IMR-90 (cell line): ENCODE measurements at regions not wholly inside any gene's neighbourhood (a gene's known extent, or its start where the extent isn't known, plus 50 kb on each side); places are given as distances from the start of the nearest gene placed in this dataset.

ENCODE experiments used
- ATAC-seq: fragments of 200-7000 bp; cut with Tn5 transposase; 2 replicates; pipeline ENCODE4 v1.9.1; 2020; ENCODE audit warnings: low read depth, mild to moderate bottlenecking, moderate library complexity
- BruUV-seq: library from RNA; stranded (reverse); fragments of 400-500 nt; replicated peaks from 2 replicates; lab custom pipeline; 2021; lab: Mats Ljungman, UMichigan
- CTCF ChIA-PET: fragments of 300-600 bp; formaldehyde crosslinking; extraction: SDS; loops from one replicate; lab custom pipeline; 2021; ENCODE audit warnings: antibody characterized with exemption; lab: Yijun Ruan, JAX
- POLR2A ChIA-PET: fragments of 300-600 bp; sonication (Branson Sonifier 250); formaldehyde crosslinking; loops from one replicate; lab custom pipeline; 2022; ENCODE audit warnings: antibody characterized with exemption; ENCODE audit not compliant: unreplicated experiment; lab: Charles Lee
- DNase-seq: peaks from one replicate; pipeline ENCODE4 v3.0.0; 2013
- H2AFZ ChIP-seq: replicated peaks from 2 replicates; pipeline ENCODE3; 2013; ENCODE audit warnings: low read length, mild to moderate bottlenecking; ENCODE audit not compliant: poor library complexity
- H2AK5ac ChIP-seq: 2 replicates; pipeline ENCODE4 v1.6.1; 2013; ENCODE audit warnings: low read depth, low read length, inconsistent platforms
- H2AK9ac ChIP-seq: replicated peaks from 2 replicates; pipeline ENCODE3; 2013; ENCODE audit warnings: mild to moderate bottlenecking, low read depth, low read length, moderate library complexity; ENCODE audit not compliant: poor library complexity
- H2BK120ac ChIP-seq: 2 replicates; pipeline ENCODE4 v1.6.1; 2013; ENCODE audit warnings: low read depth, low read length, inconsistent platforms
- H2BK15ac ChIP-seq: 3 replicates; pipeline ENCODE4 v1.6.1; 2013; ENCODE audit warnings: low read depth, low read length, inconsistent platforms
- H2BK20ac ChIP-seq: 2 replicates; pipeline ENCODE4 v1.6.1; 2013; ENCODE audit warnings: low read depth, mild to moderate bottlenecking, inconsistent platforms, low read length, moderate library complexity
- H2BK5ac ChIP-seq: 2 replicates; pipeline ENCODE4 v1.6.1; 2013; ENCODE audit warnings: mild to moderate bottlenecking, low read depth, low read length, inconsistent platforms; ENCODE audit not compliant: poor library complexity, severe bottlenecking
- H3K14ac ChIP-seq: replicated peaks from 2 replicates; pipeline ENCODE4 v1.6.1; 2013; ENCODE audit warnings: low read depth, low read length, inconsistent platforms
- H3K18ac ChIP-seq: 2 replicates; pipeline ENCODE4 v1.6.1; 2013; ENCODE audit warnings: low read depth, low read length, control low read depth
- H3K23ac ChIP-seq: 2 replicates; pipeline ENCODE4 v1.6.1; 2013; ENCODE audit warnings: low read depth, low read length, inconsistent platforms
- H3K27ac ChIP-seq: 2 replicates; pipeline ENCODE4 v1.5.1; 2013; ENCODE audit warnings: mild to moderate bottlenecking, control low read depth, low read length; ENCODE audit not compliant: insufficient read depth
- H3K27me3 ChIP-seq: 2 replicates; pipeline ENCODE4 v1.6.1; 2013; ENCODE audit warnings: low read length; ENCODE audit not compliant: control insufficient read depth, insufficient read depth
- H3K36me3 ChIP-seq: 2 replicates; pipeline ENCODE4 v1.6.1; 2013; ENCODE audit warnings: low read length, mixed read lengths; ENCODE audit not compliant: control insufficient read depth, insufficient read depth
- H3K4ac ChIP-seq: 2 replicates; pipeline ENCODE4 v1.6.1; 2013; ENCODE audit warnings: low read depth, low read length, inconsistent platforms
- H3K4me1 ChIP-seq: 2 replicates; pipeline ENCODE4 v1.6.1; 2013; ENCODE audit warnings: low read length, mixed read lengths; ENCODE audit not compliant: control insufficient read depth, insufficient read depth
- H3K4me2 ChIP-seq: 2 replicates; pipeline ENCODE4 v1.6.1; 2013; ENCODE audit warnings: low read depth, mild to moderate bottlenecking, control low read depth, low read length, moderate library complexity
- H3K4me3 ChIP-seq: 2 replicates; pipeline ENCODE4 v1.5.1; 2013; ENCODE audit warnings: low read depth, mild to moderate bottlenecking, control low read depth, low read length, moderate library complexity; ENCODE audit not compliant: insufficient read depth
- H3K56ac ChIP-seq: 2 replicates; pipeline ENCODE4 v1.6.1; 2013; ENCODE audit warnings: low read length, inconsistent platforms; ENCODE audit not compliant: insufficient read depth; ENCODE audit errors: extremely low read depth
- H3K79me1 ChIP-seq, 2 experiments: 2 replicates each; pipeline ENCODE4 v1.6.1; 2013; ENCODE audit warnings: low read length in 2 of 2, inconsistent platforms in 1 of 2, low read depth in 1 of 2
- H3K9ac ChIP-seq: 2 replicates; pipeline ENCODE4 v1.6.1; 2013; ENCODE audit warnings: low read depth, low read length, control low read depth
- H3K9me1 ChIP-seq: 2 replicates; pipeline ENCODE4 v1.6.1; 2013; ENCODE audit warnings: low read length, inconsistent platforms; ENCODE audit not compliant: insufficient read depth
- H3K9me3 ChIP-seq: 2 replicates; pipeline ENCODE4 v1.6.1; 2013; ENCODE audit warnings: low read length; ENCODE audit not compliant: control insufficient read depth, insufficient read depth
- H4K20me1 ChIP-seq: 2 replicates; pipeline ENCODE4 v1.6.1; 2013; ENCODE audit warnings: low read length, inconsistent platforms; ENCODE audit not compliant: insufficient read depth
- H4K5ac ChIP-seq: 2 replicates; pipeline ENCODE4 v1.6.1; 2013; ENCODE audit warnings: mild to moderate bottlenecking, low read depth, low read length, control low read depth
- H4K8ac ChIP-seq, 2 experiments: 2 replicates each; pipeline ENCODE4 v1.6.1; 2013; ENCODE audit warnings: low read depth in 2 of 2, low read length in 2 of 2, control low read depth in 1 of 2, inconsistent platforms in 1 of 2
- H4K91ac ChIP-seq: 2 replicates; pipeline ENCODE4 v1.6.1; 2013; ENCODE audit warnings: low read depth, low read length, inconsistent platforms; ENCODE audit not compliant: insufficient read depth
- BHLHE40 ChIP-seq: fragments of 150-350 bp; IDR thresholded peaks from 2 replicates; pipeline ENCODE4 v1.6.1; 2016; ENCODE audit warnings: mild to moderate bottlenecking, low read depth, low read length
- CEBPB ChIP-seq: IDR thresholded peaks from 2 replicates; pipeline ENCODE4 v1.6.1; 2012; ENCODE audit warnings: low read depth, low read length, improper control_type of control experiment
- CHD1 ChIP-seq: IDR thresholded peaks from 2 replicates; pipeline ENCODE4 v1.6.1; 2012; ENCODE audit warnings: low read depth, low read length, improper control_type of control experiment
- CTCF ChIP-seq: conservative IDR thresholded peaks from 2 replicates; pipeline ENCODE4 v1.5.1; 2012; ENCODE audit warnings: mild to moderate bottlenecking, low read depth, low read length, improper control_type of control experiment
- ELK1 ChIP-seq: fragments of 150-350 bp; IDR thresholded peaks from 2 replicates; pipeline ENCODE4 v1.6.1; 2016; ENCODE audit warnings: low read depth, mild to moderate bottlenecking, low read length, moderate library complexity, borderline replicate concordance
- FOS ChIP-seq: fragments of 150-350 bp; IDR thresholded peaks from 2 replicates; pipeline ENCODE4 v1.6.1; 2016; ENCODE audit warnings: low read depth, low read length
- MAFK ChIP-seq: IDR thresholded peaks from 2 replicates; pipeline ENCODE4 v1.6.1; 2012; ENCODE audit warnings: low read depth, low read length, improper control_type of control experiment
- MAZ ChIP-seq: IDR thresholded peaks from 2 replicates; pipeline ENCODE4 v1.6.1; 2012; ENCODE audit warnings: low read depth, mild to moderate bottlenecking, low read length, improper control_type of control experiment, moderate library complexity, borderline replicate concordance
- MXI1 ChIP-seq: IDR thresholded peaks from 2 replicates; pipeline ENCODE4 v1.6.1; 2012; ENCODE audit warnings: low read depth, mild to moderate bottlenecking, low read length, moderate library complexity, borderline replicate concordance
- NFE2L2 ChIP-seq: fragments of 150-350 bp; IDR thresholded peaks from 2 replicates; pipeline ENCODE4 v1.6.1; 2016; ENCODE audit warnings: low read depth, mild to moderate bottlenecking, low read length
- POLR2A ChIP-seq: IDR thresholded peaks from 2 replicates; pipeline ENCODE4 v1.6.1; 2012; ENCODE audit warnings: mild to moderate bottlenecking, low read depth, low read length
- RAD21 ChIP-seq: IDR thresholded peaks from 2 replicates; pipeline ENCODE4 v1.6.1; 2012; ENCODE audit warnings: low read length, improper control_type of control experiment
- RCOR1 ChIP-seq: IDR thresholded peaks from 2 replicates; pipeline ENCODE4 v1.6.1; 2012; ENCODE audit warnings: mild to moderate bottlenecking, low read length, improper control_type of control experiment; ENCODE audit not compliant: insufficient replicate concordance
- RFX5 ChIP-seq: IDR thresholded peaks from 2 replicates; pipeline ENCODE4 v1.8.0; 2012; ENCODE audit warnings: low read depth, mild to moderate bottlenecking, low read length, moderate library complexity
- SMC3 ChIP-seq: fragments of 150-350 bp; IDR thresholded peaks from 2 replicates; pipeline ENCODE4 v1.6.1; 2016; ENCODE audit warnings: low read depth, mild to moderate bottlenecking, antibody characterized with exemption, low read length, moderate library complexity
- USF2 ChIP-seq: fragments of 150-350 bp; IDR thresholded peaks from 2 replicates; pipeline ENCODE4 v1.6.1; 2017; ENCODE audit warnings: mild to moderate bottlenecking, antibody characterized with exemption, low read length, low read depth
- WGBS, 2 experiments: methylation state at CpG; one replicate each; pipeline versions ENCODE4 v1.1.5 to v1.1.7; 2013; ENCODE audit warnings: missing lambda C conversion rate in 2 of 2; ENCODE audit not compliant: insufficient read length in 1 of 2; ENCODE audit errors: extremely low coverage in 2 of 2; 5-methylcytosine and 5-hydroxymethylcytosine counted together
- dilution Hi-C: fragments of 300-500 bp; cut with HindIII; formaldehyde crosslinking; loops from one replicate; pipeline ENCODE4 v1.14.3; 2018; ENCODE audit warnings: low sequenced_read_pairs; ENCODE audit not compliant: unreplicated experiment
- in situ Hi-C: fragments of 300-500 bp; cut with MboI; formaldehyde crosslinking; loops from 3 replicates; pipeline ENCODE4 v1.14.3; 2019; ENCODE audit warnings: low sequenced_read_pairs, inconsistent platforms, mixed read lengths
- intact Hi-C: fragments of 100-400 bp; cut with micrococcal nuclease; formaldehyde crosslinking; loops from 2 replicates; pipeline ENCODE4 v1.10.0; 2022

GRCh38 chr2:177029901-177030300 lies 182.7 kb upstream of the HNRNPA3 start:
- no peak for TF ChIP-seq MAZ
- TF ChIP-seq POLR2A, result no peak
- no peak for TF ChIP-seq RCOR1
- no peak for TF ChIP-seq MXI1
- TF ChIP-seq MAFK, result no peak
- no peak for TF ChIP-seq BHLHE40
- no peak for TF ChIP-seq CEBPB
- no peak for TF ChIP-seq FOS
- TF ChIP-seq CHD1, result no peak
- no peak for TF ChIP-seq CTCF
- TF ChIP-seq ELK1, result no peak
- TF ChIP-seq USF2, result no peak
- TF ChIP-seq RAD21, result no peak
- TF ChIP-seq NFE2L2, result no peak
- TF ChIP-seq SMC3, result no peak
- no peak for TF ChIP-seq RFX5
- 100% methylated on average over 1 of the region's 2 CpGs; no CpG with 5 or more reads in 1 of the 2 experiments for WGBS, 2 experiments
- Histone ChIP-seq H3K23ac (no peak overlapping the region), H4K8ac (no peak overlapping the region), H3K4me3 (no peak overlapping the region), H3K27me3 (no peaks in the 10 kb centered on the region), H2BK20ac (no peak overlapping the region), H3K4ac (no peak overlapping the region), H4K91ac (no peak overlapping the region), H4K5ac (no peak overlapping the region), H2AFZ (no peak overlapping the region), H2AK5ac (no peak overlapping the region), H3K14ac (no peak overlapping the region), H3K18ac (no peak overlapping the region), H3K27ac (no peak overlapping the region), H3K4me2 (no peak overlapping the region), H3K56ac (no peak overlapping the region), H2BK120ac (no peak overlapping the region), H4K20me1 (no peaks in the 10 kb centered on the region), H3K79me1 (no peaks in the 10 kb centered on the region), H2BK15ac (no peak overlapping the region), H3K9me3 (no peaks in the 10 kb centered on the region), H3K36me3 (no peaks in the 10 kb centered on the region), H2BK5ac (no peak overlapping the region), H3K9ac (no peak overlapping the region), H3K9me1 (no peaks in the 10 kb centered on the region), H3K4me1 (no peaks in the 10 kb centered on the region), H2AK9ac (no peak overlapping the region)
- in situ Hi-C loops, result no loop called here
- intact Hi-C loops, result no loop called here
- dilution Hi-C loops, result no loop called here
- DNase-seq, result no peak
- no peak for ATAC-seq
- CTCF ChIA-PET, result no interaction called here
- POLR2A ChIA-PET, result no interaction called here
- BruUV-seq, result no TSS peak
